Naive B cell (primary cell): ENCODE measurements at regions not wholly inside any gene's neighbourhood (a gene's known extent, or its start where the extent isn't known, plus 50 kb on each side); places are given as distances from the start of the nearest gene placed in this dataset.

Experiments
- ATAC-seq, 2 donors: fragments of 150-1000 bp; cut with Tn5 transposase; 2 replicates each; pipeline ENCODE4 v1.10.0; 2021; ENCODE audit warnings: low read depth in 2 of 2, mild to moderate bottlenecking in 2 of 2, moderate library complexity in 2 of 2
- DNase-seq: peaks from one replicate; pipeline ENCODE4 v3.0.0; 2022
- H3K27ac Mint-ChIP-seq, 6 donors: one replicate each; pipeline ENCODE4 v1.8.0; 2020 to 2022; ENCODE audit warnings: mild to moderate bottlenecking in 6 of 6, mixed read lengths in 6 of 6, moderate library complexity in 5 of 6, inconsistent platforms in 2 of 6
- H3K27me3 Mint-ChIP-seq, 3 donors: one replicate each; pipeline ENCODE4 v1.8.0; 2021 to 2022; ENCODE audit warnings: mixed read lengths in 3 of 3, mild to moderate bottlenecking in 1 of 3
- H3K36me3 Mint-ChIP-seq, 2 donors: one replicate each; pipeline ENCODE4 v1.8.0; 2020 to 2022; ENCODE audit warnings: mixed read lengths in 2 of 2, inconsistent platforms in 1 of 2, mild to moderate bottlenecking in 1 of 2
- H3K4me1 Mint-ChIP-seq, 3 donors: one replicate each; pipeline ENCODE4 v1.8.0; 2020 to 2022; ENCODE audit warnings: mixed read lengths in 3 of 3, inconsistent platforms in 1 of 3, mild to moderate bottlenecking in 1 of 3, moderate library complexity in 1 of 3
- H3K4me3 Mint-ChIP-seq, 8 donors: one replicate each; pipeline ENCODE4 v1.8.0; 2020 to 2022; ENCODE audit warnings: mild to moderate bottlenecking in 8 of 8, mixed read lengths in 8 of 8, moderate library complexity in 8 of 8, inconsistent platforms in 2 of 8
- H3K9me3 Mint-ChIP-seq, 7 donors: one replicate each; pipeline ENCODE4 v1.8.0; 2020 to 2022; ENCODE audit warnings: mixed read lengths in 7 of 7, mild to moderate bottlenecking in 5 of 7, inconsistent platforms in 2 of 7, moderate library complexity in 1 of 7

- ATAC-seq (no peak), DNase-seq (no peak)
- Mint-ChIP-seq H3K4me1 (peaks cover 0 to 8% (median 4%) of the 10 kb centered on the region in 3 donors), H3K27me3 (no peaks in the 10 kb centered on the region), H3K9me3 (peaks cover 0 to 8% (median 1%) of the 10 kb centered on the region in 7 donors), H3K27ac (peak overlapping the region in 2 of 6 donors; percentile 4 to 27), H3K36me3 (peaks cover 0 to 9% of the 10 kb centered on the region in 2 donors), H3K4me3 (no peak overlapping the region)
Observed at GRCh38 chr1:59055908-59056719, 240.8 kb upstream of the FGGY start.

GRCh38 chr1:59057211-59057694 lies 239.6 kb upstream of the FGGY start:
- H3K4me1 Mint-ChIP-seq = peaks cover 7 to 19% (median 8%) of the 10 kb centered on the region in 3 donors
- DNase-seq (no peak), ATAC-seq (peak in 1 of 2 donors; percentile 82)
- H3K27me3 Mint-ChIP-seq = no peaks in the 10 kb centered on the region
- peak overlapping the region in 1 of 6 donors; percentile 44 for H3K27ac Mint-ChIP-seq
- peaks cover 0 to 9% of the 10 kb centered on the region in 2 donors for H3K36me3 Mint-ChIP-seq
- H3K9me3 Mint-ChIP-seq = peaks cover 0 to 10% (median 2%) of the 10 kb centered on the region in 7 donors
- H3K4me3 Mint-ChIP-seq = no peak overlapping the region

GRCh38 chr1:59057796-59058195 lies 239.1 kb upstream of the FGGY start:
- H3K4me1 Mint-ChIP-seq = peaks cover 7 to 19% (median 9%) of the 10 kb centered on the region in 3 donors
- peaks cover 0 to 9% of the 10 kb centered on the region in 2 donors for H3K36me3 Mint-ChIP-seq
- no peak for ATAC-seq
- no peak overlapping the region for H3K27ac Mint-ChIP-seq
- peaks cover 0 to 10% (median 2%) of the 10 kb centered on the region in 7 donors for H3K9me3 Mint-ChIP-seq
- H3K4me3 Mint-ChIP-seq = no peak overlapping the region
- no peaks in the 10 kb centered on the region for H3K27me3 Mint-ChIP-seq
- no peak for DNase-seq

DNA sequence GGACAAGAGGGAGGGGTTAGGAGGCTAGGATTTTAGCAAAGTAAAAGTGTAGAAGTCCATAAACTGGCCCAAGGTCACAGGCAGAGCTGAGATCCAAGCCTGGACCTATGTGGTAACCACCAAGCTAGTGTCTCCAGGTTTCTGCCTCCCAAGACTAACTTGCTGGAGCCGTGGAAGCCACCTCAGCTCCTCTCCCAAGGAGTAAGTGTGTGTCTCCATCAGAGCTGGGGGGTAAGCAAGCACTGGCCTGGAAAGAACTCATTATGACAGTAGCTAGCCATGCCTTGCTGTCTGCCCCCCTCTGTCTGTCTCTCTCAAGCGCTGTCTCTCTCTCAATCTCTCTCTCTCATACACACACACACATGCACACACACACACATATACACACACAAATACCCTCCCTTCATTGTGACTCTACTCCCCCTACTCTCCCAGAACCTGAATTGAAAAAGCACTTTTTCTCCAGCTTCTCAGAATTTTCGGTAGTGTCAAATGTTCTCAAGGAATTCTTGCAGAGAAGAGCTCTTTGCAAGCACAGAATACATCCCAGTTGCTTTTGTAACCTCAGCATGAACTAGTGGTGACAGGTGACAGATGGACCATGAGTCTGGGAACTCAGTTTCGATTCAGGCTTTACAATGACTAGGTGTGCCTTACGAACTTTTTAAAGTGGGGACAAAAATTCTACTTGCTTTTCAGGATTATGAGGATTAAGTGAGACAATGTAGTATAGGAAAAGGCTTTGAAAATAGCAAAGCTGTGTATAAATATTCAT lies 238.0 kb upstream of the FGGY start:
- Mint-ChIP-seq H3K4me3 (no peak overlapping the region), H3K27me3 (no peaks in the 10 kb centered on the region), H3K9me3 (peaks cover 0 to 10% (median 2%) of the 10 kb centered on the region in 7 donors), H3K36me3 (peaks cover 0 to 9% of the 10 kb centered on the region in 2 donors), H3K4me1 (peaks cover 15 to 28% (median 19%) of the 10 kb centered on the region in 3 donors), H3K27ac (peak overlapping the region in 1 of 6 donors; percentile 64)
- ATAC-seq (no peak), DNase-seq (no peak)

DNA sequence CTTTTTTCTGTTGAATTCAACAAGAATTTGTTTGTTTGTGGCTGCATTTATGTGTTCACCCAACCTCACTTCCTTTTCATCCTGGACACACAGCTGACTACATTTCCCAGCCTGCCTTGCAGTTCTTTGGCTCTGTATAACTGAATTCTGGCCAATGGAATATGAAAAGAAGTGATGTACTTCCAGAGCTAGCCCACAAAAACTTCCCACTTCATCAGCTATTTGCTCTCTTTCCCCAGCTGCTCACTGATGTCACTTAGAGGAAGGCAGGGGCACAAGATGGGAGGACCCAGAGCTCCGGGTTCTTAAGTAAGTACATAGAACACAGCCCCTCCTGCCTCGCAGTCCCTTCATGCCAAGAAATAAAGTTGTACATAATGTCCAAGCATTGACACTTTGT lies 235.0 kb upstream of the FGGY start:
- no peak for DNase-seq
- H3K4me3 Mint-ChIP-seq = no peak overlapping the region
- H3K27ac Mint-ChIP-seq = peak overlapping the region in 1 of 6 donors; percentile 6
- H3K36me3 Mint-ChIP-seq = no peaks in the 10 kb centered on the region
- H3K27me3 Mint-ChIP-seq = no peaks in the 10 kb centered on the region
- peak in 1 of 2 donors; percentile 36 for ATAC-seq
- peaks cover 17 to 29% (median 19%) of the 10 kb centered on the region in 3 donors for H3K4me1 Mint-ChIP-seq
- H3K9me3 Mint-ChIP-seq = peaks cover 0 to 5% (median 2%) of the 10 kb centered on the region in 7 donors

GRCh38 chr1:59062743-59063142 lies 234.2 kb upstream of the FGGY start:
- Mint-ChIP-seq H3K36me3 (no peaks in the 10 kb centered on the region), H3K9me3 (peaks cover 0 to 5% (median 2%) of the 10 kb centered on the region in 7 donors), H3K4me3 (no peak overlapping the region), H3K27me3 (no peaks in the 10 kb centered on the region), H3K27ac (peak overlapping the region in 1 of 6 donors; percentile 5), H3K4me1 (peaks cover 17 to 24% (median 19%) of the 10 kb centered on the region in 3 donors)
- DNase-seq (no peak), ATAC-seq (no peak)

DNA sequence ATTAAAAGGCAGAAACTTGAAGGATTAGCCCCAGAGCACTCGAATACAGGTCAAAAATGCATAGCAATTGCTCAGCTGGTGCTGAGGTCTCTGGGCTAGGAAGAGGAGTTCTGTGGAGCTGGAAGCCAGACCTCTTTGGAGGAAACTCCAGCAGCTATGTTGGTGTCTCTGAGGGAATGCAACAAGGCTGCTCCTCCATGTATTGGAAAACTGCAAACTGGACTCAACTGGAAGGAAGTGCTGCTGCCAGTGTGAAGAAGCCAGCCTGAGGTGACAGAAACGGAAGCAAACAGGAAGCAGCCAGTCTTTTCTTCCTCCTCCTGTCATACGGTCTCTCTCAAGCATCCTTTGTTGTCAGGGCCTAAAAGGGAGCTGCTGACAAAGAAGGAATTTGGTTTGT lies 233.4 kb upstream of the FGGY start:
- peak overlapping the region in 5 of 6 donors; percentile 12 to 82 (median 57) for H3K27ac Mint-ChIP-seq
- H3K36me3 Mint-ChIP-seq = no peaks in the 10 kb centered on the region
- H3K9me3 Mint-ChIP-seq = peaks cover 0 to 5% (median 2%) of the 10 kb centered on the region in 7 donors
- DNase-seq (no peak), ATAC-seq (peak; percentile 42 to 45)
- H3K4me1 Mint-ChIP-seq = peaks cover 17 to 24% (median 19%) of the 10 kb centered on the region in 3 donors
- H3K4me3 Mint-ChIP-seq = peak overlapping the region in 6 of 8 donors; percentile 1 to 79 (median 42)
- no peaks in the 10 kb centered on the region for H3K27me3 Mint-ChIP-seq

DNA sequence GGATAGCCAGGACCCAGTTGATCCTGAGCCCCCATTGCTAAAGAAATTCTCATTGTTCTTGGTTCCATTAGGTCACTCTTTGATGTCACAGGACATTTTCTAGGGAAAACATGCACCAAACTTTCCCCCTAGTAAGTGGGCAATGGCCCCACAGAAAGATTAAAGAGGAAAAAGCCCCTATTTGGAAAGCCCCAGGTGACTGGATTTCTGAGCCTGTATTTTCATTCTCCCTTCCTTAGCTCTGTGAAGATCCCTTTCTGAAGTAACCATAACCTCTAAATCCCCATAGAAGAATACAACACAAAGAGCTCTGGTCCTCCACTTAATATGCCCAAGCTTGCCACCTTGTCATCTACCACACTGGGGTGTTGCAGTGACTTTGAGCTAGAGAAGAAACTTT lies 232.3 kb upstream of the FGGY start:
- Mint-ChIP-seq H3K27me3 (no peaks in the 10 kb centered on the region), H3K9me3 (peaks cover 0 to 5% (median 2%) of the 10 kb centered on the region in 7 donors), H3K27ac (peak overlapping the region in 2 of 6 donors; percentile 40 to 54), H3K4me3 (no peak overlapping the region), H3K36me3 (no peaks in the 10 kb centered on the region), H3K4me1 (peaks cover 17 to 24% (median 19%) of the 10 kb centered on the region in 3 donors)
- DNase-seq (no peak), ATAC-seq (no peak)

DNA sequence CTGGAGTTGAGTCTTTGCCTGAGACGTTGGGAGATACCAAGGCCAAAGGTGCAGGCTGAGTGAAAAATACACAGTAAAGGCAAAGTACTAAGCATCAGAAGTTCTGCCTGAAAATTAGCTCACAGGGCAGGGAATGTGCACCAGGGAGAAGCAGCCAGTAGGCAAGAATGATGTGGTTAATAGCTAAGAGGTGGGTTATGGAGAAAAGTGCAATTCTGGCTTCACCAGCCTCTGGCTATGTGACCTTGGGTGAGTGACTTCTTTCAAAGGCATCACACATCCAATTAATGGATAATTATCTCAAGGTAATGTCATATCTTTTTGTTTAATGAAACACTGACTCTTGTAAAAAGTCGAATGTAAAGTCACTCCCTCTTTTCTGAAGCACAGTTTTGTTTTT lies 230.7 kb upstream of the FGGY start:
- no peak for ATAC-seq
- DNase-seq = no peak
- H3K4me3 Mint-ChIP-seq = no peak overlapping the region
- H3K4me1 Mint-ChIP-seq = peaks cover 26 to 29% (median 28%) of the 10 kb centered on the region in 3 donors
- no peaks in the 10 kb centered on the region for H3K36me3 Mint-ChIP-seq
- H3K9me3 Mint-ChIP-seq = peaks cover 0 to under 1% (median 0%) of the 10 kb centered on the region in 7 donors
- H3K27me3 Mint-ChIP-seq = no peaks in the 10 kb centered on the region
- peak overlapping the region in 1 of 6 donors; percentile 24 for H3K27ac Mint-ChIP-seq

GRCh38 chr1:59070610-59071009 lies 226.3 kb upstream of the FGGY start:
- Mint-ChIP-seq H3K27ac (peak overlapping the region in 2 of 6 donors; percentile 39 to 95), H3K9me3 (no peaks in the 10 kb centered on the region), H3K4me1 (peaks cover 23 to 32% (median 24%) of the 10 kb centered on the region in 3 donors), H3K4me3 (peak overlapping the region in 4 of 8 donors; percentile 51 to 82 (median 66)), H3K36me3 (no peaks in the 10 kb centered on the region), H3K27me3 (no peaks in the 10 kb centered on the region)
- ATAC-seq = no peak
- DNase-seq = no peak

DNA sequence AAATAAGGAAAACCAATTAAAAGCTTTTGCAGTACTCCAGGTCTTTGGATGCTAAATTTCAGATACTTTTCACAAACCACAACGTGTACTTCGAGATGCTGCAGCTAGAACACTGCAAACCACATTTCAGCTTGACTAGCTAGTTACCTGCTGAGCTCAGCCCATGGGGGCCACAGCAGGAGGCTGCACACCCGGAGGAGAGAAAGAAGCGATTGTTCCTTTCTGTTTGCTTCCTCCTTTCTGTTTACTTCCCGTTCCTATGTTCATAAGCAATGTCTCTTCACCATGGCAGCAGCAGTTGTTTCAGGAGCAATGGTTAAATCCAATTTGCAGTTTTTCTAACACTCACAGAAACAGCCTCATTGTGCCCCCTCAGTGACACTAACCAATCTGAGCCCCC lies 225.6 kb upstream of the FGGY start:
- no peak for DNase-seq
- no peaks in the 10 kb centered on the region for H3K9me3 Mint-ChIP-seq
- H3K27me3 Mint-ChIP-seq = no peaks in the 10 kb centered on the region
- H3K4me3 Mint-ChIP-seq = peak overlapping the region in 6 of 8 donors; percentile 12 to 82 (median 55)
- ATAC-seq = peak; percentile 61 to 78
- no peaks in the 10 kb centered on the region for H3K36me3 Mint-ChIP-seq
- H3K4me1 Mint-ChIP-seq = peaks cover 23 to 32% (median 24%) of the 10 kb centered on the region in 3 donors
- H3K27ac Mint-ChIP-seq = peak overlapping the region in 5 of 6 donors; percentile 21 to 82 (median 64)

- peak; percentile 58 to 59 for ATAC-seq
Observed at GRCh38 chr1:59071876-59072582, 224.9 kb upstream of the FGGY start.

DNA sequence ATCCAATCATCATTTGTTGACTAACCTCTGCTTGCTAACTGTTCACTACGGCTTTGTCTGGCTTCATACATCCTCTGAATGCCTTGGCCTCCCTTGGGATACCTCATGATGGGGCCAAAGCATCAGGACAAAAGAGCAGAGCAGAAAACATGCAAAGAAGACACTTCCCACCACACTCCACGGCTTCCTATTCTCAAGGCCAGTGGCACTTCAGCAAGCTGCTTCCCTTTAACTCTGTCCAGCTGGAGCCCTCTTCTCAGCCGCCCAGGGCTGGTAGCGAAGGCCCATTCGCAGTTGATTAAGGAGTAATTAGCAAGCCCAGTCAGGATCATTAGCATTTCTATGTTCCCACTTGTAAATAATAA lies 224.3 kb upstream of the FGGY start:
- H3K27ac Mint-ChIP-seq = peak overlapping the region in 4 of 6 donors; percentile 1 to 89 (median 20)
- H3K4me1 Mint-ChIP-seq = peaks cover 27 to 33% (median 31%) of the 10 kb centered on the region in 3 donors
- H3K27me3 Mint-ChIP-seq = no peaks in the 10 kb centered on the region
- no peaks in the 10 kb centered on the region for H3K36me3 Mint-ChIP-seq
- DNase-seq (no peak), ATAC-seq (no peak)
- peak overlapping the region in 5 of 8 donors; percentile 23 to 74 (median 51) for H3K4me3 Mint-ChIP-seq
- no peaks in the 10 kb centered on the region for H3K9me3 Mint-ChIP-seq

More at GRCh38 chr1:59071876-59072582, 224.9 kb upstream of the FGGY start:
- Mint-ChIP-seq H3K36me3 (no peaks in the 10 kb centered on the region), H3K9me3 (no peaks in the 10 kb centered on the region), H3K27ac (peak overlapping the region in 5 of 6 donors; percentile 13 to 89 (median 64)), H3K4me1 (peaks cover 27 to 32% (median 29%) of the 10 kb centered on the region in 3 donors), H3K4me3 (peak overlapping the region in 5 of 8 donors; percentile 23 to 82 (median 74)), H3K27me3 (no peaks in the 10 kb centered on the region)
- DNase-seq = no peak
